Smooth muscle cell (in vitro differentiated cells): ENCODE measurements at regions not wholly inside any gene's neighbourhood (a gene's known extent, or its start where the extent isn't known, plus 50 kb on each side); places are given as distances from the start of the nearest gene placed in this dataset.

Experiments
- DNase-seq: peaks from one replicate; lab custom pipeline; 2025; ENCODE audit not compliant: unreplicated experiment; lab: John Stamatoyannopoulos, UW
- H2AFZ ChIP-seq: fragments of 200-600 bp; sonication (generic); 2 replicates; pipeline ENCODE4 v1.6.0; 2016; ENCODE audit warnings: antibody characterized with exemption, low read depth, mild to moderate bottlenecking
- H3F3A ChIP-seq: fragments of 200-600 bp; sonication (generic); 2 replicates; pipeline ENCODE4 v1.6.0; 2017; ENCODE audit warnings: antibody characterized with exemption, low read depth
- H3K27ac ChIP-seq: fragments of 200-600 bp; sonication (generic); 2 replicates; pipeline ENCODE4 v1.5.1; 2016; ENCODE audit warnings: low read depth, mild to moderate bottlenecking
- H3K27me3 ChIP-seq: fragments of 200-600 bp; sonication (generic); 2 replicates; pipeline ENCODE4 v1.6.1; 2016; ENCODE audit warnings: low read depth, mild to moderate bottlenecking
- H3K36me3 ChIP-seq: fragments of 200-600 bp; sonication (generic); 2 replicates; pipeline ENCODE4 v1.5.1; 2016; ENCODE audit warnings: low read depth
- H3K4me1 ChIP-seq: fragments of 200-600 bp; sonication (generic); 2 replicates; pipeline ENCODE4 v1.5.1; 2016; ENCODE audit warnings: low read depth
- H3K4me2 ChIP-seq: fragments of 200-600 bp; sonication (generic); 2 replicates; pipeline ENCODE4 v1.6.0; 2016; ENCODE audit warnings: mild to moderate bottlenecking
- H3K4me3 ChIP-seq: fragments of 200-600 bp; sonication (generic); 2 replicates; pipeline ENCODE4 v1.5.1; 2016; ENCODE audit warnings: mild to moderate bottlenecking
- H3K79me2 ChIP-seq: fragments of 200-600 bp; sonication (generic); 2 replicates; pipeline ENCODE4 v1.6.0; 2016; ENCODE audit warnings: low read depth, mild to moderate bottlenecking
- H3K9ac ChIP-seq: fragments of 200-600 bp; sonication (generic); 2 replicates; pipeline ENCODE4 v1.6.0; 2016; ENCODE audit warnings: low read depth
- H3K9me3 ChIP-seq: fragments of 200-600 bp; sonication (generic); replicated peaks from 2 replicates; pipeline ENCODE4 v1.5.1; 2016; ENCODE audit warnings: low read depth
- H4K20me1 ChIP-seq: fragments of 200-600 bp; sonication (generic); 2 replicates; pipeline ENCODE4 v1.6.0; 2016; ENCODE audit warnings: low read depth
- WGBS: methylation state at CpG from one replicate; pipeline ENCODE4 v1.1.7; 2016; ENCODE audit warnings: low lambda C conversion rate; 5-methylcytosine and 5-hydroxymethylcytosine counted together
- TF ChIP-seq, protein P1 (sequence below): fragments of 200-600 bp; sonication (generic); IDR thresholded peaks from 2 replicates; pipeline ENCODE4 v1.5.1; 2017; ENCODE audit warnings: borderline replicate concordance, mild to moderate bottlenecking, antibody characterized with exemption; ENCODE audit not compliant: insufficient read depth, poor library complexity, severe bottlenecking

DNA sequence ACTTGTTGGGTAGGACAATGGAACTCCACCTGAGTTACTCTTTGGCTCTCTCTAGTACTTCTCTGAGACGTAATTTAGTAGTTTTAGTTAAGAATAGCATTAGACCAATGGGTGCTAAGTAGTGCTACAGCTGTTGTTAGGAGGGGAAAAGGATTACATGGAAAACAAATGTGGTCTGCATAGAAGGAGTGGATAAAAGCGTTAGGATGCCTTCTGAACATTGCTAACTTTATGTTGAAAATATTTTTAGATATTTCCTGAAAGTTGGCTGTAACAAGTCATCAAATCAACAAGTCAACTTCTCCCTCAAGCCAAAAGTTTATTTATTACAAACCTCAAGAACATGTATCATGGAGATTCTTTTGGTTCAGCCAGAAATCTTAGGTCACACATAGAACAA, 409.5 kb upstream of the MEF2C start:
- WGBS = 76% methylated on average over 2 of the region's 2 CpGs

DNA sequence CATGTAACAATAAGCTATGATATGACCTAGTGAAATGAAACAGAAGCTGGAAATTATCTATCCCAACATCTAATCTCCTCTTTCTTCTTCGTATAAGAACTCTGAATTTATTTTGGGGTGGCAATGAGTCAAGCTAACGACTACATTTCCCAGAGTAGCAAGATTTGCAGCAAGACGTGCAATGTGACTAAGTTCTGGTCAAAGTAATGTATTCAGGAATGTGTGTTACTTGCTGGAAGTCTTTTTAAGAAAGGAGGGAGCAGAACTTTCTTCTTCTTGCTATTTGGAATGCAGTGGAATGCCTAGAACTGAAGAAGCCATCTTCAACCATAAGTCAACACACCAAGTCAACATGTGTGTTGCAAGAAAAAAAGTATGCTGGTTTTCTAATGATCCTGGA, 406.6 kb upstream of the MEF2C start:
- no peaks in the 10 kb centered on the region for H3K27me3 ChIP-seq

More for the DNA sequence above, 409.5 kb upstream of the MEF2C start:
- H3K4me3 ChIP-seq = no peak overlapping the region
- TF ChIP-seq, protein P1, sequence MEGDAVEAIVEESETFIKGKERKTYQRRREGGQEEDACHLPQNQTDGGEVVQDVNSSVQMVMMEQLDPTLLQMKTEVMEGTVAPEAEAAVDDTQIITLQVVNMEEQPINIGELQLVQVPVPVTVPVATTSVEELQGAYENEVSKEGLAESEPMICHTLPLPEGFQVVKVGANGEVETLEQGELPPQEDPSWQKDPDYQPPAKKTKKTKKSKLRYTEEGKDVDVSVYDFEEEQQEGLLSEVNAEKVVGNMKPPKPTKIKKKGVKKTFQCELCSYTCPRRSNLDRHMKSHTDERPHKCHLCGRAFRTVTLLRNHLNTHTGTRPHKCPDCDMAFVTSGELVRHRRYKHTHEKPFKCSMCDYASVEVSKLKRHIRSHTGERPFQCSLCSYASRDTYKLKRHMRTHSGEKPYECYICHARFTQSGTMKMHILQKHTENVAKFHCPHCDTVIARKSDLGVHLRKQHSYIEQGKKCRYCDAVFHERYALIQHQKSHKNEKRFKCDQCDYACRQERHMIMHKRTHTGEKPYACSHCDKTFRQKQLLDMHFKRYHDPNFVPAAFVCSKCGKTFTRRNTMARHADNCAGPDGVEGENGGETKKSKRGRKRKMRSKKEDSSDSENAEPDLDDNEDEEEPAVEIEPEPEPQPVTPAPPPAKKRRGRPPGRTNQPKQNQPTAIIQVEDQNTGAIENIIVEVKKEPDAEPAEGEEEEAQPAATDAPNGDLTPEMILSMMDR = no peak
- H4K20me1 ChIP-seq = no peaks in the 10 kb centered on the region
- H3K9me3 ChIP-seq = no peaks in the 10 kb centered on the region
- no peak overlapping the region for H3K9ac ChIP-seq
- H3F3A ChIP-seq = no peaks in the 10 kb centered on the region
- DNase-seq = no peak
- no peaks in the 10 kb centered on the region for H3K4me1 ChIP-seq
- H3K27me3 ChIP-seq = no peaks in the 10 kb centered on the region
- no peak overlapping the region for H3K27ac ChIP-seq
- H2AFZ ChIP-seq = no peak overlapping the region
- H3K4me2 ChIP-seq = no peak overlapping the region
- H3K79me2 ChIP-seq = no peaks in the 10 kb centered on the region
- H3K36me3 ChIP-seq = no peaks in the 10 kb centered on the region

DNA sequence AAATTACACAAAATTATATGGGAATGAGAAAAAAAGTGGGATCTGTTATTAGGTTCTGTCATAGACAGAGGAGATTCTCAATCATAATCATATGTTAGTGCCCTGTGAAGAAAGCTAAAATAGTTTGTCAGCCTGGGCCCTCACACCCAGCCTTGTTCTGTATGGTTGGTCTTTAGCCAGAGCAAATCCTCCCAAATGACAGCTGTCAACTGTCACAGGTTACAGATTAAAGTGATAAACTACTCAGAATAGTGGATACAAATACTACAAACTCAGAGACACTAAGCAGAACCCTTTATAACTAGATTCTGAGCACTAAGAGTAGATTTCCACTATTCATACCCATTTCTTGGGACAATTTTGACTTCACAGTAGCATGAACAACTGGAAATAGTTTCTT, 405.0 kb upstream of the MEF2C start:
- Histone ChIP-seq H3K79me2 (no peaks in the 10 kb centered on the region), H3K27ac (no peak overlapping the region), H4K20me1 (no peaks in the 10 kb centered on the region), H3K9me3 (no peaks in the 10 kb centered on the region), H3K4me1 (peaks cover 5% of the 10 kb centered on the region), H3K9ac (no peak overlapping the region), H3F3A (peaks cover 2% of the 10 kb centered on the region), H3K27me3 (no peaks in the 10 kb centered on the region), H3K4me2 (no peak overlapping the region), H3K36me3 (no peaks in the 10 kb centered on the region), H2AFZ (no peak overlapping the region), H3K4me3 (no peak overlapping the region)
- TF ChIP-seq, protein P1 = no peak
- DNase-seq = no peak

More for the DNA sequence above, 406.6 kb upstream of the MEF2C start:
- no peak overlapping the region for H3K9ac ChIP-seq
- WGBS = 6% methylated on average over 3 of the region's 3 CpGs
- H3K4me1 ChIP-seq = no peaks in the 10 kb centered on the region
- TF ChIP-seq, protein P1 = no peak
- peak overlapping the region; percentile 5 for H3K4me2 ChIP-seq
- no peaks in the 10 kb centered on the region for H3K9me3 ChIP-seq
- no peaks in the 10 kb centered on the region for H3F3A ChIP-seq
- no peaks in the 10 kb centered on the region for H3K79me2 ChIP-seq
- DNase-seq = no peak
- peak overlapping the region; percentile 25 for H2AFZ ChIP-seq
- no peak overlapping the region for H3K4me3 ChIP-seq
- peak overlapping the region; percentile 20 for H3K27ac ChIP-seq
- no peaks in the 10 kb centered on the region for H3K36me3 ChIP-seq
- H4K20me1 ChIP-seq = no peaks in the 10 kb centered on the region

DNA sequence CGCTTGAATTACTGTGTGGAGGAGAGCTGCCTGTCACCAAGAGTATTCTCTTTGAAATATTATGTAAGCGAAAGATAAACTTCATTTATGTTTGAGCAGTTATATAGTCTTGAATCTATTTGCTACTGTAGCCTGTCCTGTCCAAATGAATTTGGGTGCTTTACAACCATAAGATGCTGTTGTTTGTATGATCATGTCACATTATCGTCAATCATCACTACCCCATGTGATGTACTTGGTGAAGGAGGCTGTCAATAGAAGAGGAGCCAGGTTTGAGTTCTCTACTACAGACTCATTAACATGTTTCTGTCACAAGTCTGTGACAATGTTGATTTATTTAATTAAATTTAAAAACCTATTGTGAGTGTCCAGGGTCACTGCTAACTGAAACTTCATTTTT, 403.3 kb upstream of the MEF2C start:
- H3K27me3 ChIP-seq = no peaks in the 10 kb centered on the region
- no peaks in the 10 kb centered on the region for H4K20me1 ChIP-seq
- no peak overlapping the region for H3K4me2 ChIP-seq
- H3K4me3 ChIP-seq = no peak overlapping the region
- no peak overlapping the region for H3K27ac ChIP-seq
- no peak overlapping the region for H2AFZ ChIP-seq
- 95% methylated on average over 3 of the region's 3 CpGs for WGBS
- TF ChIP-seq, protein P1 = no peak
- H3K79me2 ChIP-seq = no peaks in the 10 kb centered on the region
- DNase-seq = no peak
- peaks cover 4% of the 10 kb centered on the region for H3F3A ChIP-seq
- peaks cover 19% of the 10 kb centered on the region for H3K4me1 ChIP-seq
- H3K9ac ChIP-seq = no peak overlapping the region
- H3K36me3 ChIP-seq = no peaks in the 10 kb centered on the region
- H3K9me3 ChIP-seq = no peaks in the 10 kb centered on the region
